OCI-M2 (cell line): ENCODE measurements at regions not wholly inside any gene's neighbourhood (a gene's known extent, or its start where the extent isn't known, plus 50 kb on each side); places are given as distances from the start of the nearest gene placed in this dataset.

Experiments
- DNase-seq: peaks from one replicate; lab custom pipeline; 2025; ENCODE audit not compliant: unreplicated experiment; lab: John Stamatoyannopoulos, UW

DNA sequence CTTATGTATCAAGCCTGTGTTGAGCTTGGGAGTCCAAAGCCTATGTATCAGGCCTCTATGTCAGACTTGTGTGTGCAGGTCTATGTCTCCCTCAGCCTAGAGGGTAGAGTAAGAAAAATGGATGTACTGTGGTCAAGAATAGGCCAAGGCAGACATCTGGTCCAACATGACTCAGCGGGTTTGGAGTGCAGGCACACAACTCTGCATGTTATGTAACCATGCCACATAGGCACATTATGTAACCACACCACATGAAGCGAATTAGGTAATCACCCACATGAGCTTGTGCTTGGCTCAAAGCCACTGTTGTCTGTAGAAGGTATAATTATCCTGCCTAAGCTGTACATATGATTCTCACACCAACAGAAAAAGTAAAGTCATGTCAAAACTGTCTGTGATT lies 1190.5 kb upstream of the EYS start:
- DNase-seq, result no peak

DNA sequence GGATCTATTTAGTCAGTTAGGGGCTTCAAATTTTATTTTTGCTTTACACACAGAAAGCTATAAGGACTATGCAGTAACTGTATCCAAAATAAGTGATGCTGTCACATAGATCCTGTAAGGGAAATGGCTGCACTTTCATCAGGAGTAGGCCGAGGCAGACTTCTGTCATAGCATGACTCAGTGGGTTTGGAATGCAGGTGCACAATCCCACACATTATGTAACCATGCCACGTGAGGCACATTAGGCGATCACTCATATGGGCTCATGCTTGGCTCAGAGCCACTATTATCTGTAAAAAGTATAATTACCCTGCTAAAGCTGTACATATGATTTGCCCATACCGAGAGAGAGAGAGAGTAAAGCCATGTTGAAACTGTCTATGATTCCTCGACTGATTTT lies 1189.4 kb upstream of the EYS start:
- DNase-seq, result no peak

DNA sequence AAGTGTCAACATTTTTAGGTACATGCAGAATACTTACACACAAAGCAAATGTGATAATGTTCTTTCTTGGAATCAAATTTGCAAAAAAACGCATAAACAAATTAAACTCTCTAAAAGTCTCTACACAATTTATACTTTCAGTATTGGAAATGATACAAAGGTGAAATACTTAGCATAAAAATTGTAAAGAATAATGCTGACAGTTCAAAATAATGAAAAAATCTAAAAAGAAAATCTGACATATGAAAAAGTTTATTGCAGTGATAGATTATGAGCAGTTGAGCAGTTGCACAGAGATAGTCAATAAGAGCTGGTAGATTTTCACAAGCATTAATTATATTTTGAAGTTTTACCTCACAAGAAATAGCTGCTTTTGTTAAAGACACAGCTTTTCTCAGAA lies 1176.4 kb upstream of the EYS start:
- DNase-seq, result no peak

DNA sequence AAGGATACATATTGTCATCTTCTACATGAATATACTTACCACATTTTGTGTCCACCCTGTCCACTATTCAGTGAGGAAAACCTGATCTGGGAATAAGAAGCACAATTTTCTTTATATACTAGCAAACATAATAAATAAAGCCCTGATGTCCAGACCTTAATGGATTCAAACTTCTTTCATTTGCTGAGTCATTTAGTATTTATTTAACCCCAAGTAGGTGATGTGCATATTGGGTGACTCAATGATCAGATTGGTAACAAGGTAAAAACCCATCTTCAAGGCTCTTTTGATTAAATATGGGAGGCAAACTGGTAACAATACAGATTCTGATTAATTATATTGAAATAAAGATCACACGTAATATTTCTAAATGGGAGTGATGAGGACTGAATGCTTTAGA lies 1159.8 kb upstream of the EYS start:
- no peak for DNase-seq

DNA sequence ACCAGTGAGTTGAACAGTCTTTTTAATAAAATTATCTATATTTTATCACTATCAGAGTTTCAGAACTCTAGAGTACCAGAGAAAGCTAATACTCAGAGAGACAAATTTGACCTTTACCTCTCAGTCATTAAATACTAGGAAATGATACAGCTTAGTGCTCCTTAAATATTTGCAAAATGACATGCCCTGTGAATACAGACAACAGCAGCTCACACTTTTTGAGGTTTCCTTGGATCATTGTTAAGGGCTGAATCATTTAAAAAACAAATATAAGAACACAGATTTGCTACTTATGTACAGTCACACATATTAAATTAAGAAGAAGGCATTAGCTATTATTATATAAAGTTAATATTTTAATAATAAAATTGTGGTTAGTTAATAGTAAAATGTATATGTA lies 1158.7 kb upstream of the EYS start:
- DNase-seq, result no peak

DNA sequence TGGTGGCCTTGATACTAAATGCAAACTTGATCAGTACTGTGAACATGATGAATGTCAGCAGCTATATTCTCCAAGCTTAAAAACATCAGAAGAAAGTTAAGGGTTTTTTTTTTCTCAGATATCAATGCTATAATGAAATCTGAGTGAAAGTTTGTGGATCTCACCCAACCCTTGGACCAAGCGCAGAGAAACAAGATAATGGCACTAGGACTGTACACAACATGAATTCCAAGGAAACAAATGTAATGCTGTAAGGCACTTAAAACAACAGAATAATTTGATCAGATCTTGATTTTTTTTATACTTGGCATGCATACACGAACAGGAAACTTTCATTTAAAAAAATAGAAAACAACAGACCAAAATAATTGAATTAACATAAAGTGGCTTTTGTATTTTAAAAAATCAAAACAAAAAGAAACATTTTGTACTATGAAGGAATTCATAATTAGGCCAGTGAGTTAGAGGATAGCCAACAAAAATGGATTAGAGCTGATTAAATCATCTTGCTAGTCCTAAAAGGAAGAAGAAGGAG lies 1154.0 kb upstream of the EYS start:
- no peak for DNase-seq

DNA sequence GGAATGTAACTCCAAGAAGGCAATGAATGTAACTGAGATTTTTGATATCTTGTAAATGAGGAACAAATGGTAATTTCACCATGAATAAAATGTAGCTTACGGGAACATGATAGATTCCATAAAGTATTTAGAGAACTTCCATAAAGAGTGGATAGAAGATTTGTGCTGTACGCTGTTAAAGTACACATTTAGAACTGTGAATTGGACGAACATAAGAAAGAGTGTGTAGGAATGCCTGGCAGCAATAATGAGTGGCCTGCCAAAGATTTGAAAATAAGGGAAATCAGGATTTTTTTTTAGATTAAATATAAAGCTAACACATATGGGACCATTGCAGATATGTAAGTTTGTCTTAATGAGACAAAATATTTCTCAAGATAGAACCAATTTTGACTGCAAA lies 1153.3 kb upstream of the EYS start:
- DNase-seq, result no peak

DNA sequence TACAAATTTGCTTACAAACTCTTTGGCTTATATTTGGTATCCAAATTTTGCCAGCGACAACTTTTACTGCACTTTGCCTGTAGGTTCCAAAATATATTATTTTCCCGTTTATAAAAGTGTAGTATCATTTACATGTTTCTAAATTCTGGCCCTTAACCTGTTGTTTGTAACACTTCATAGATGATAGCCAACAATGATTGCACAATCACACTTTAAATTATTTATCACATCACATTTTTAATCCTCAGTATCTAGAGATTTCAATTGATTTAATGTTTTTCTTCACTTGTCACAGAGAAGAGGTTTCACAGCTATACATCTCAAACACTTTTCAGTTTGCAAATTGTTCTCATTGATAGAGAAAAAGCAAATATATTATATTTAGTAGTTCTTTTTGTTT lies 1151.2 kb upstream of the EYS start:
- no peak for DNase-seq

DNA sequence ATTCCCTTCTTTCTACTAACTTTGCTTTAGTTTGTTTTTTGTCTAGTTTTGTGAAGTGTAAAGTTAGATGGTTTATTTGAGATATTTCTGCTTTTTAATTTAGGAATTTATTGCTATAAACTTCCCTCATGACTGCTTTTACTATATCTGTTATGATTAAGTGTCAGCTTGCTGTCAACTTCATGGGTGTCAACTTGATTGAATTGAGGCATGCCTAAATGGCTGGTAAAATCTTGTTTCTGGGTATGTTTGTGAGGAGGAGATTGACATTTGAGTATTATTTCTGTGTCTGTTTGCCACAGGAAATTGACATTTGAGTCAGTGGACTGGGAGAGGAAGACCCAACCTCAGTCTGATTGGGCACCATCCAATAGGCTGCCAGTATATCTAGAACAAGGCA lies 1147.0 kb upstream of the EYS start:
- DNase-seq, result no peak

DNA sequence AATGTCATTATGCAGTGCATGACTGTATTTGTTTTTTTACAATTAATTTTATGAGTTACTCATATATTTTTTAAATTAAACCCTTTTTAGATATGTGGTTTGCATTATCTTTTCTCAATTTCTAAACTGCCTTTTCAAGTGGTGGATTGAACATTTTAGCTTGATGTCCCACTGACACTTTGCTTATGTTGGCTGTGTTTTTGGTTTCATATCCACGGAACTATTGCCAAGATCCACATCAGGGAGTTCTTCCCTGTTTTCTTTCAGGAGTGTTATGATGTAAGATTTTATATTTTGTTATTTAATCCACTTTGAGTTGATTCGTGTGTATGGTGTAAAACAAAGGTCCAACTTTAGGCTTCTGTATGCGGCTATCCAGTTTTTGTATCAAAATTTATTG lies 1144.9 kb upstream of the EYS start:
- DNase-seq, result no peak

DNA sequence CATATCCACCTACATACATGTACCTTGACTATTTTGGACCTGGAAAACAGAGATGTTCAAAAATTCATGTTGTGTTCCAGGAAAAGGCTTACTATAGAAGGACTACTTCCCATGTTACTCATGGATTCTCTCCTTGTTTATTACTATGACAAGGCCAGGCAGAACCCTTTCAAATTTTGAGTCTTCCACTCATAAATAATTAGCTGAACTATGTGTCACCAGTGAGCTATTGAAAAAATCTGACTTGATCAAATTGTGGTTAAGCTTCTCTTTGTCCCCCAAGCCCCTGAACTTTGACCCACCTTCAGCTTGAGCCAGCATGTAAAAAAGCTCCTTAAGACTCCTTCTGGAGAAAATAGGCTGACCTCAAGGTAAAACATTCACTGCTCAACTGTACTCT lies 1142.8 kb upstream of the EYS start:
- DNase-seq, result no peak

DNA sequence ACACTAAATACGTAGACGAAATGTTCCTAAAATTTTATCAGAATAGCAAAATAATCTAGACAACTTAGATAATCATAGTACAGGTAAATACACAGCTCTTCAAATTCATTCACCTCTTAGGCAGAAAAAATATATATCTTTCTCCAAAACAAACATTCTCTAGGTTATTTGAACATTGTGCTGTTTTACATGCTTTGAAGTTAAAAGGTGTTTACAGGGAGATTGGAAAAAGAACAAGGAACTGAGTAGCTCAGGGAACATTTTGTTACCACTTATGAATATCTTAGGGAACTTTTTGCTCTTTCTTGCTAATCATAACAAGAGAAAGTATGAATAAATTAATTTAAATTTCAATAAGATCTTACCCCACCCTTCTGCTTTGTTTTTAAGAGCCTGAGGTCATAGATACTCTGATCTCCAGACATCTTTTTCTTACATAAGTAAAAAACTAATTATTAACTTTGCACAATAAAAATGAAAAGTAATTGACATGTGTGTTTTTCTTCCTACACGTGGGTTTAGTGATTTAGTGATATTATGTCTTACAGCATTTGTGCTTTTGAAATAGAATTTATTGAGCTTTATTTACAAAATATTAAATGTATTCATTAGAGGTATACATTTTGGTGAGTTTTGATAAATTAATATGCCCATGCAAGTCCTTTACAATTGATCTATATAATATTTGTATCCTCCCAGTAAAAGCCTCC lies 1141.4 kb upstream of the EYS start:
- no peak for DNase-seq

DNA sequence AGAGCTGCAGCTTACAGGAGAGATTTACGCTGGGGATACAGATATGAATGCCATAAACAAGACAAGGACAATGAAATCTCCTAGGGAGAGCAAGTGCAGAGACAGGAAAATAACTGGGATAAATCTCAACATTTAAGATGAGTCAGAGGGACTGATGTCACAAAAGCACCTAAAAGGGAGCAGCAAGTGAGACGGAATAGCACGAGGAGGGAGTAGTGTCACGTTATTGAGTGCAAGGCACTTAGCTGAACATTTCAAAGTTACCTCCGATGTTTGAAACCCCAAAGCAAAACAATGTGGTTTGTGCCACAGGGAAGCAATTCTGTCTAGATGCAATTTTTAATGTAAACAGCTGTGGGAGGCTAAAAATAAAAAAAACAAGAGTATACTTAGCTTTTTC lies 1131.7 kb upstream of the EYS start:
- no peak for DNase-seq

DNA sequence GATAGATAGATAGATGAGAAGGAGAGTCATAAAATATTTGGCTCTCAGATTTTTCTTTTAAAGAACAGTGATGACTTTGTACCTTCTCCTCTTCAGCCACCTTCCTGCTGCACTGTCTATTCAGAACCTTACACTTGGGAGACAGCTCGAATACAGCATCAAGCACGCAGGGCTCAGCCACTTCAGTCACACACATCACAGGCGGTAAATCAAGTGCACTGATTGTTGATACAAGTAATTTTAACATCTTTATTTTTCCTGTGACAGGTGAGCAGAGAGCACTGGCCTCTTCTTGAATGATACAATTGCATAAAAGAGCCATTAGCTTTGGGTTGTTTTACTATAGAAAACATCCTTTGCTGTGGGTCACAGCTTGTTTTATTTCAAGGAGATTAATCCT lies 1118.5 kb upstream of the EYS start:
- DNase-seq, result no peak

DNA sequence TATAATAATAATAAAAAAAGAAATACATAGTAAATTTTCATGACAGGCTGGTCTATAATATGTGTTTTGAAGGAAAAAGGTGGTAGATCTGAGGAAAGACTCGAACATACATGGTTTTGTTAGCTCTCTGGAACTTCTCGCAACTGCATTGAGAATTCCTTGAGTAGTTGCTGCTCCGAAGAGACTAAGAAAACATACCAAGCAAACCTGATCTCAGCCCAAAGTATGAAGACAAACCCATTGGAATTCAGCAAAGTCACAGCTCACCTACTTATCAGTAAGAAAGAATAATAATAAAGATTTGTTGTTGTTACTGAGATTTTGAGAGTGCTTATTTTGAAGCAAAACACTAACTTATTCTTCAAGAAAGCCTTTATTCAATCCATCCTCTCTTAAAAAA lies 1107.1 kb upstream of the EYS start:
- no peak for DNase-seq

DNA sequence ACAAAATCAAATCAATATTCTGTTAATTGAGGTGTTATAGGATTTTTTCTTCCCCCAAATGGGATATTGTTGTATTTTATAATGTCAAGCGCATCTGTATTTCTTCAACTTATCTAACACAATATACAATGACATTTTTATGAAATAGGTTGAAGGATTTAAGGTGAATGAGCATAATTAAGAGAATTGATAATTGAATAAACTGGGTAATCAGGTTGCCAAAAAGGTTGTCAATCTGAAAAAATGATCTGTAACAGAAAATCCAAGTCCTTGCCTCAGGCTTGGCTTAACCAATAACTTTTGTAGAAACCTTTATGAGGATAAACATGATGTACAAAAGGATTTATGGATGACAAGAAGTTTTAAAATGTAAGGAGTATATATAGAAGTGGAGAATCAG lies 1101.7 kb upstream of the EYS start:
- no peak for DNase-seq

DNA sequence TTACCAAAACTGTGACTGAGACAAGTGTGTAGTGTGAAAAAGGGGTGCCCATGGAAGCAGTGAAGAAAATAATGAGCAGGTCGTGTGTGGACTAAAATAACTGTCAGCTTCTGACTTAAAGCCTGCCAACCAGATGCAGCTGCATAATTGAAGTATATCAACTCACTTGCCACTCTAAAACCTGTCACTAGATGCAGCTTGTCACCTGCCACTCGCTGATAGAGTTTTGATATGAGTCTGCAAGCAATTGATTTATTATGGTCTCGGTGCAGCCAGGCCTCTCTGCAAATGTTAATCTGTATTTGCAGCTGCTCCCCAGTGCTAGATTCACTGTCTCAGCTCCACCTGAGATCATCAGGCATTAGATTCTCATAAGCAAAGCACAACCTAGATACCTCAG lies 1090.0 kb upstream of the EYS start:
- DNase-seq, result no peak

DNA sequence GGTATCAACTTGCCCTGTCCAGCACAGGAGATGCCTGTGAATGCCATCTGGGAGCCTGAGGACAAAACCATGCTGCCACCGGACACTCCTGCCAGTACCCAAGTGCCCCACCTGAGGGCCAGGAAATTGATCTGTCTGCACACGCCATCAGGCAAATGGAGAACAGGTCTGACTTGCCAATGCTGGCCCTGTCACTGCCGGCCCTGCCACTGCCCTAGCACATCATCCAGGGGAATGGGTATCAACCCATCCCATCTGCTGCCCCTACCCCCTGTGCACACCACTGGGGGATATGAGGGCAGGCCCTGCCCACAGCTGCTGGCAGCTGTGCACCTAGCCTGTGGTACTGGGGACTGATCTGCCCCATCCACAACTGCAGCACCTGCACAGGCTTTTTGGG lies 1081.6 kb upstream of the EYS start:
- no peak for DNase-seq

DNA sequence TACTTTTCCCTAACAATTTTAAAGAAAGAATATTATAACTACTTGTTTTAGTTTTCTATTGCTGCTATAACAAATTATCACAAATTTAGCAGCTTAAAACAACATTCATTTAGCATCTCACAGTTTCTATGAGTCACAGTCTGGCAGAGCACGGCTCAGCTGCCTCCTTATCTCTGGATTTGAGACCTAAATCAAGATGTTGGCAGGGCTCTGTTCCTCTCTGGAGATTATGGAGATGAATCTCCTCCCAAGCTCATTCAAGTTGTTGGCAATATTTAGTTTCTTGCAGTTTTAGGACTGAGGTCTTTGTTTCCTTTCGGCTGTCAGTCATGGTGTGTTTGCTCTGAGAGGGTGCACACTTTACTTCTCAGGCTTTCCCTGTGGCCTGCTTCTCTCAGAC lies 1065.8 kb upstream of the EYS start:
- no peak for DNase-seq

DNA sequence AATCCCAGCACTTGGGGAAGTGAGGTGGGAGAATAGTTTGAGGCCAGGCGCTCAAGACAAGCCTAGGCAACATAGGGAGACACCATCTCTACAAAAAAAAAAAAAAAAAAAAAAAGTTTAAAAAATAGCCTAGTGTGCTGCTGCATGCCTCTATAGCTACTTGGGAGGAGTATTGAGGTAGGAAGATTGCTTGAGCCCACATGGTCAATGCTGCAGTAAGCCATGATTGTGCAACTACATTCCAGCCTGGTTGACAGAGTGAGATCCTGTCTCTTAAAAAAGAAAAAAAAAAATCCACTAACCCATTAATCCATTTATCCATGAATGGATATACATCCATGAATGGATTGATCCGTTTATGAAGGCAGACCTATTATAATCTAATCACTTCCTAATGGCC lies 1064.6 kb upstream of the EYS start:
- no peak for DNase-seq

DNA sequence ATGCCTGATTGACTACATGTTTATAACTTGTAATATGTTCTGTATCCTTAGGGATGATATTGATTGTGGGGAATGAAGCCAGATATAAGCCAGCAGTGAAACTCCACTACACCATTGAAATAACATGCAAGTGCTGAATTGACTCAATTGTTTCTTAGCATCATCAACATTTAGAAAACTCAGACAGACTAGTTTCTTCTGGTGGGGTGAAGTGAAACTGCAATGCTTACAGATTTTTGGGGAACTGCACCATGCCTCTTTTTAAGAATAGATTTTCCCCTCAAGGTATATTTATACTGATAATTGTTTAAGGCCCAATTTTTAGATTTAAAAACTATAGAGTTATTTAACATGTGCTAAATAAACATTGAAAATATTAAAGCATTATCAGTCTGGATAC lies 1044.6 kb upstream of the EYS start:
- no peak for DNase-seq

DNA sequence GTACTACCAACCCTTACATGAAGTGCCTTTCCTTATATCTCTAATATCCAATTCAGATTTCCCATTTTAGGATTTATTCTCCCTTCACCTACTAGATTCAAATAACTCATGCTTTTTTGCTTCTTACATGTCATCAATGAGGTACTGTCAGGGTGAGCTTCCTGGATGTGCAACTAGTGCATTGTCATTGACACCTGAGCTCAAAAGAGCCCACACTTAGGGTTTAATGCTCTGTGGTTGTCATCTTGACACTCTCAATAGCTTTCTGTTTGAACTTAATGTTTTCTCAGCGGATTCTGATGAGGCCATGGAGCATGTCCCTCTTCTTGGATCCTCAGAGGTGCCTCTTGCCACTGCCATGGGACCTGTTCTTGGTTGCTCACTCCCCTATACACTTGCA lies 1033.3 kb upstream of the EYS start:
- DNase-seq, result no peak

DNA sequence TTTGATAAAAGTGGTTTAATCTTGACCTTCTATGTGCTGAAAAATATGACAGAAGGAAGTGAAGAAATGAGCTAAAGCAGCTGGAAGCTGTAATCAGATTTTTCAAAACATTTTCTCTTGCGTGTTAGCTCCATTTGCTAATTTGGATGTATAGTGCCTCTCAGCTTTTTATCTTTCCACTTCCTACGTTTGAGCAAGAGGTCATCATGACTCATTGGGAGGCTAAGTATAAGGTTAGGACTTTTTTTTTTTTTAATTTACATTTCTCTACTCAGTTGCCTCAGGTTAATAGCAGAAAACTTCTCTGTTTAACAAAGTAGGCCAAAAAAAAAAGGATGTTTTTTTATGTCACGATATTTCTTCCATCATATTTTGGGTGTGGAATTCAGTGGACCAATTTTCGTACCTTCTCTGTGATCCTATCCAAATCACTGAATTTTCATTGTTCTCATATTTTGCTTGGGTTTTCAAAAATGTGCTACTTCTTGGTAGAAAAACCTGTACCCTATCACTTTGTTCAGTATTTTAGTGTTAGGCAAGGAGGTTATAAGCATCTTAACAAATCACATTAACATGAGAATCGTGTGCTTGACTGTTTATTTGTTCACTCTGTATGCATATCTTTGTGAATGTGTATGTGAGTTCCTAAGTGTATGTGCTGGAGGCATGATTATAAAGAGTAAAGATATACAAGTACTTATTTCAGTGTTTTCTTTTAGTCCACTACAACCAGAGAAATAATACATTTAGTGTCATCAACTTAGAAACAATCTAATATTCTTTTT lies 1028.3 kb upstream of the EYS start:
- DNase-seq, result no peak
